Lung (tissue), 11 donors: ENCODE measurements at regions not wholly inside any gene's neighbourhood (a gene's known extent, or its start where the extent isn't known, plus 50 kb on each side); places are given as distances from the start of the nearest gene placed in this dataset.

Experiments
- ATAC-seq: fragments of 200-7000 bp; cut with Tn5 transposase; one replicate; pipeline ENCODE4 v1.9.1; 2020; ENCODE audit warnings: moderate number of reproducible peaks; ENCODE audit not compliant: insufficient read depth, low FRiP score
- DNase-seq, 3 donors: peaks; one replicate each; pipeline ENCODE4 v3.0.0-alpha.2; 2013 to 2017
- H3K27ac ChIP-seq, 2 donors: one replicate each; pipeline ENCODE4 v1.5.1; 2013; ENCODE audit warnings: mild to moderate bottlenecking in 2 of 2, moderate library complexity in 2 of 2, control low read depth in 1 of 2, inconsistent platforms in 1 of 2, low read depth in 1 of 2, low read length in 1 of 2
- H3K27me3 ChIP-seq, 3 donors: one replicate each; pipeline ENCODE4 v1.5.1; 2013; ENCODE audit warnings: low read length in 2 of 3; ENCODE audit not compliant: control insufficient read depth in 3 of 3, insufficient read depth in 3 of 3
- H3K36me3 ChIP-seq, 4 donors: one replicate each; pipeline ENCODE4 v1.5.1; 2013; ENCODE audit warnings: low read length in 4 of 4, mild to moderate bottlenecking in 1 of 4, moderate library complexity in 1 of 4; ENCODE audit not compliant: control insufficient read depth in 4 of 4, insufficient read depth in 4 of 4
- H3K4me1 ChIP-seq, 5 donors: one replicate each; pipeline ENCODE4 v1.5.1; 2013; ENCODE audit warnings: low read length in 5 of 5, mild to moderate bottlenecking in 2 of 5, moderate library complexity in 1 of 5; ENCODE audit not compliant: control insufficient read depth in 5 of 5, insufficient read depth in 5 of 5
- H3K4me3 ChIP-seq: one replicate; pipeline ENCODE4 v1.5.1; 2013; ENCODE audit warnings: mild to moderate bottlenecking, control low read depth, moderate library complexity
- H3K9ac ChIP-seq, 2 donors: one replicate each; pipeline ENCODE4 v1.5.1; 2013; ENCODE audit warnings: low read length in 2 of 2, control low read depth in 1 of 2; ENCODE audit not compliant: insufficient read depth in 1 of 2
- H3K9me3 ChIP-seq, 4 donors: one replicate each; pipeline ENCODE4 v1.5.1; 2013; ENCODE audit warnings: low read length in 3 of 4, mild to moderate bottlenecking in 1 of 4, moderate library complexity in 1 of 4; ENCODE audit not compliant: control insufficient read depth in 4 of 4, insufficient read depth in 3 of 4
- CTCF ChIP-seq: IDR thresholded peaks from 2 replicates; pipeline ENCODE4 v1.5.1; 2012; ENCODE audit warnings: mild to moderate bottlenecking; ENCODE audit errors: control extremely low read depth, extremely low read depth
- WGBS, 2 donors: extraction: QIAGEN DNeasy Blood & Tissue Kit; methylation state at CpG; one replicate each; pipeline ENCODE4 v1.1.7; 2013; 5-methylcytosine and 5-hydroxymethylcytosine counted together
- donor health status: control.
- donor health status: control.
- donor health status: Bipolar disorder and iron deficiency.
- donor health status: healthy.
- donor health status: DM: yes; HTN: yes; CAD: no.

GRCh38 chr22:48803948-48804810, 1023.5 kb downstream of the BRD1 start:
- H3K36me3 ChIP-seq, result no peaks in the 10 kb centered on the region
- TF ChIP-seq CTCF, result no peak
- no peaks in the 10 kb centered on the region for H3K9me3 ChIP-seq
- H3K4me3 ChIP-seq, result no peak overlapping the region
- 83 to 85% methylated on average over 25 of the region's 25 CpGs for WGBS, 2 donors
- no peak overlapping the region for H3K9ac ChIP-seq
- DNase-seq (no peak), ATAC-seq (no peak)
- H3K27ac ChIP-seq, result no peak overlapping the region
- no peaks in the 10 kb centered on the region for H3K27me3 ChIP-seq
- peaks cover 0 to 12% (median 0%) of the 10 kb centered on the region in 5 donors for H3K4me1 ChIP-seq

GRCh38 chr22:48803171-48803947, 1024.3 kb downstream of the BRD1 start:
- WGBS, 2 donors, result 68 to 72% methylated on average over 19 of the region's 19 CpGs
- Histone ChIP-seq H3K4me1 (peaks cover 0 to 12% (median 0%) of the 10 kb centered on the region in 5 donors), H3K27ac (no peak overlapping the region), H3K27me3 (no peaks in the 10 kb centered on the region), H3K4me3 (no peak overlapping the region), H3K36me3 (no peaks in the 10 kb centered on the region), H3K9ac (no peak overlapping the region), H3K9me3 (no peaks in the 10 kb centered on the region)
- ATAC-seq (no peak), DNase-seq (no peak)
- no peak for TF ChIP-seq CTCF

GRCh38 chr22:48802576-48802975, 1025.1 kb downstream of the BRD1 start:
- TF ChIP-seq CTCF, result no peak
- H3K4me1 ChIP-seq, result peaks cover 0 to 12% (median 0%) of the 10 kb centered on the region in 5 donors
- H3K27me3 ChIP-seq, result no peaks in the 10 kb centered on the region
- WGBS, 2 donors, result 78 to 81% methylated on average over 19 of the region's 19 CpGs
- H3K4me3 ChIP-seq, result no peak overlapping the region
- DNase-seq (no peak), ATAC-seq (no peak)
- no peak overlapping the region for H3K27ac ChIP-seq
- H3K9ac ChIP-seq, result no peak overlapping the region
- H3K9me3 ChIP-seq, result no peaks in the 10 kb centered on the region
- H3K36me3 ChIP-seq, result no peaks in the 10 kb centered on the region
